Endothelial cell of umbilical vein (primary cell): ENCODE measurements at regions not wholly inside any gene's neighbourhood (a gene's known extent, or its start where the extent isn't known, plus 50 kb on each side); places are given as distances from the start of the nearest gene placed in this dataset.

Source experiments
- CTCF ChIP-seq, 2 donors: IDR thresholded peaks; 1 replicate in 1 of 2; 2 replicates in 1 of 2; pipeline ENCODE4 v1.5.1; 2011; ENCODE audit warnings: low read length in 2 of 2, mild to moderate bottlenecking in 2 of 2, moderate library complexity in 2 of 2, control low read depth in 1 of 2, inconsistent platforms in 1 of 2, low read depth in 1 of 2; ENCODE audit not compliant: insufficient read depth in 1 of 2; ENCODE audit errors: extremely low read depth in 1 of 2
- EZH2 ChIP-seq: IDR thresholded peaks from 2 replicates; pipeline ENCODE4 v1.6.1; 2012; ENCODE audit warnings: borderline replicate concordance, low read depth, mild to moderate bottlenecking, moderate library complexity, low read length, inconsistent platforms; ENCODE audit not compliant: severe bottlenecking
- GATA2 ChIP-seq: IDR thresholded peaks from 2 replicates; pipeline ENCODE4 v1.7.0; 2011; ENCODE audit warnings: low read depth, mild to moderate bottlenecking, moderate library complexity, mixed read lengths, low read length; ENCODE audit not compliant: insufficient read length, insufficient read depth

DNA sequence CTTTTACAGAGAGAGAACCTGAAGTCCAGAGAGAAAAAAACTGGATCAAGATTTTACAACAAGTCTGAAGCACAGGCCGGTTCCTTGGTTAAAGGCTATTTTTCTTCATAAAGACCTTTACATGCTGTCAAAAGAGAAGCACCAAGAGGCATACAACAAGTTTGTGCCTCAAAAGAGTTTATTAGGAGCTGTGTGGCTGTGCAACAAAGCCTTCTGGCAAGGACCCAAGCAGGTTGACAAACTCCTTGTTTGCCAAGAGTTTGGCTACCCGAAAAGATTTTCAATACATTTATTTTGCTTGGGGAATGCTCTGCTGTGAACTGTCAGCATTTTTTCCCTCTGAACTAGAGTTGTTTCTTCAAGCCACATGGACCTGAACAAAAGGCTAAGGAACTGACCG is 202.9 kb upstream of the RAD23B start:
- TF ChIP-seq EZH2 (no peak), CTCF (IDR thresholded peaks at IDR 0.05; ENCODE audit: extremely low read depth in 1 of 2, insufficient read depth in 1 of 2, low read depth in 1 of 2, low read length in 2 of 2) (no peak), GATA2 (no peak)
